SK-N-SH (cell line): ENCODE measurements at regions not wholly inside any gene's neighbourhood (a gene's known extent, or its start where the extent isn't known, plus 50 kb on each side); places are given as distances from the start of the nearest gene placed in this dataset.

ENCODE experiments used
- CTCF ChIA-PET: fragments of 300-600, 350-600 bp; formaldehyde crosslinking; extraction: SDS; loops from one replicate; lab custom pipeline; 2021; lab: Yijun Ruan, JAX
- POLR2A ChIA-PET: fragments of 350-600 bp; sonication (Branson Sonifier 250); formaldehyde crosslinking; extraction: SDS; loops from one replicate; lab custom pipeline; 2020; ENCODE audit warnings: antibody characterized with exemption, inconsistent platforms; lab: Yijun Ruan, JAX
- DNase-seq: peaks from one replicate; pipeline ENCODE4 v3.0.0; 2012
- H2AFZ ChIP-seq: fragments of 200-600 bp; sonication (generic); 2 replicates; pipeline ENCODE4 v1.8.1; 2016; ENCODE audit warnings: antibody characterized with exemption, mild to moderate bottlenecking, low read depth
- H3F3A ChIP-seq: fragments of 200-600 bp; sonication (generic); replicated peaks from 2 replicates; pipeline ENCODE3; 2016; ENCODE audit warnings: antibody characterized with exemption, mild to moderate bottlenecking; ENCODE audit not compliant: insufficient read depth
- H3K27ac ChIP-seq, 2 experiments: fragments of 200-500 bp in 1 of 2; fragments of 200-600 bp in 1 of 2; sonication (Bioruptor generic) in 1 of 2; sonication (generic), shearing (Covaris generic) in 1 of 2; 2 replicates each; pipeline versions ENCODE4 v1.5.1 to v1.6.1; 2014 to 2016; ENCODE audit warnings: low read depth in 2 of 2, inconsistent platforms in 1 of 2, low read length in 1 of 2, mild to moderate bottlenecking in 1 of 2, mixed read lengths in 1 of 2
- H3K27me3 ChIP-seq: fragments of 200-600 bp; sonication (generic), shearing (Covaris generic); 2 replicates; pipeline ENCODE4 v1.6.1; 2016; ENCODE audit warnings: mixed run types; ENCODE audit not compliant: insufficient read depth
- H3K36me3 ChIP-seq, 2 experiments: fragments of 200-500 bp in 1 of 2; fragments of 200-600 bp in 1 of 2; sonication (Bioruptor generic) in 1 of 2; sonication (generic) in 1 of 2; replicated peaks in 1 of 2; 2 replicates each; pipeline versions ENCODE3 to v1.5.1; 2014 to 2016; ENCODE audit warnings: low read length in 1 of 2, mild to moderate bottlenecking in 1 of 2; ENCODE audit not compliant: insufficient read depth in 2 of 2, control insufficient read depth in 1 of 2
- H3K4me1 ChIP-seq, 2 experiments: fragments of 200-500 bp in 1 of 2; fragments of 200-600 bp in 1 of 2; sonication (Bioruptor generic) in 1 of 2; sonication (generic), shearing (Covaris generic) in 1 of 2; 2 replicates each; pipeline versions ENCODE4 v1.5.1 to v1.6.1; 2014 to 2016; ENCODE audit warnings: low read depth in 1 of 2, low read length in 1 of 2, mixed run types in 1 of 2; ENCODE audit not compliant: insufficient read depth in 2 of 2, control insufficient read depth in 1 of 2
- H3K4me2 ChIP-seq: fragments of 200-600 bp; sonication (generic), shearing (Covaris generic); 2 replicates; pipeline ENCODE4 v1.6.1; 2017; ENCODE audit warnings: mixed run types
- H3K4me3 ChIP-seq, 2 experiments: fragments of 200-500 bp in 1 of 2; fragments of 200-600 bp in 1 of 2; sonication (Bioruptor generic) in 1 of 2; sonication (generic), shearing (Covaris generic) in 1 of 2; 2 replicates each; pipeline versions ENCODE4 v1.5.1 to v1.8.1; 2014 to 2016; ENCODE audit warnings: low read depth in 2 of 2, inconsistent platforms in 1 of 2, low read length in 1 of 2, mild to moderate bottlenecking in 1 of 2, mixed read lengths in 1 of 2, moderate library complexity in 1 of 2
- H3K79me2 ChIP-seq: fragments of 200-600 bp; sonication (generic); 2 replicates; pipeline ENCODE4 v1.8.1; 2017; ENCODE audit warnings: mild to moderate bottlenecking; ENCODE audit not compliant: insufficient read depth
- H3K9ac ChIP-seq: fragments of 200-600 bp; sonication (generic); 2 replicates; pipeline ENCODE4 v1.6.1; 2017; ENCODE audit warnings: mixed run types
- H3K9me2 ChIP-seq: fragments of 200-600 bp; sonication (generic); 2 replicates; pipeline ENCODE4 v1.6.1; 2017; ENCODE audit warnings: mixed run types
- H3K9me3 ChIP-seq: fragments of 200-600 bp; sonication (generic); 2 replicates; pipeline ENCODE4 v1.6.1; 2017; ENCODE audit warnings: mixed run types, mild to moderate bottlenecking, moderate library complexity
- H4K20me1 ChIP-seq: fragments of 200-600 bp; sonication (generic); 2 replicates; pipeline ENCODE4 v1.6.1; 2017; ENCODE audit warnings: mild to moderate bottlenecking, mixed run types; ENCODE audit not compliant: insufficient read depth
- EP300 ChIP-seq, 2 experiments: IDR thresholded peaks; 2 replicates each; pipeline versions ENCODE4 v1.4.0 to v1.6.1; 2012; ENCODE audit warnings: borderline replicate concordance in 1 of 2, low read depth in 1 of 2, low read length in 1 of 2
- GABPA ChIP-seq: IDR thresholded peaks from 2 replicates; pipeline ENCODE4 v1.4.0; 2012; ENCODE audit warnings: low read depth, mild to moderate bottlenecking
- MXI1 ChIP-seq: IDR thresholded peaks from 2 replicates; pipeline ENCODE4 v1.6.1; 2012; ENCODE audit warnings: mild to moderate bottlenecking, low read depth, low read length, improper control_type of control experiment
- RAD21 ChIP-seq: IDR thresholded peaks from 2 replicates; pipeline ENCODE4 v1.6.1; 2012; ENCODE audit warnings: mild to moderate bottlenecking, low read length
- SMC3 ChIP-seq: IDR thresholded peaks from 2 replicates; pipeline ENCODE4 v1.6.1; 2012; ENCODE audit warnings: low read depth, low read length, improper control_type of control experiment
- TCF12 ChIP-seq: IDR thresholded peaks from 2 replicates; pipeline ENCODE4 v1.4.0; 2012
- YY1 ChIP-seq: IDR thresholded peaks from 2 replicates; pipeline ENCODE4 v1.4.0; 2012; ENCODE audit warnings: low read depth, mild to moderate bottlenecking
- WGBS: methylation state at CpG from one replicate; pipeline ENCODE4 v1.1.6; 2017; ENCODE audit warnings: low lambda C conversion rate; 5-methylcytosine and 5-hydroxymethylcytosine counted together
- TF ChIP-seq, protein P1 (sequence below): fragments of 200-600 bp; sonication (generic); IDR thresholded peaks from 2 replicates; pipeline ENCODE4 v1.6.1; 2017; ENCODE audit warnings: antibody characterized with exemption, mild to moderate bottlenecking, moderate library complexity
- TF ChIP-seq, protein P2 (sequence below): IDR thresholded peaks from 2 replicates; pipeline ENCODE4 v1.6.1; 2012; ENCODE audit warnings: mild to moderate bottlenecking, low read depth, low read length, moderate library complexity
- TF ChIP-seq, protein P3 (sequence below): IDR thresholded peaks from 2 replicates; pipeline ENCODE4; 2012
- TF ChIP-seq, protein P4 (sequence below): fragments of 150-350 bp; IDR thresholded peaks from 2 replicates; pipeline ENCODE4 v1.6.1; 2016; ENCODE audit warnings: mild to moderate bottlenecking, low read depth, low read length
- TF ChIP-seq, protein P5 (sequence below): IDR thresholded peaks from 2 replicates; pipeline ENCODE4 v1.4.0; 2012; ENCODE audit warnings: low read depth, borderline replicate concordance

DNA sequence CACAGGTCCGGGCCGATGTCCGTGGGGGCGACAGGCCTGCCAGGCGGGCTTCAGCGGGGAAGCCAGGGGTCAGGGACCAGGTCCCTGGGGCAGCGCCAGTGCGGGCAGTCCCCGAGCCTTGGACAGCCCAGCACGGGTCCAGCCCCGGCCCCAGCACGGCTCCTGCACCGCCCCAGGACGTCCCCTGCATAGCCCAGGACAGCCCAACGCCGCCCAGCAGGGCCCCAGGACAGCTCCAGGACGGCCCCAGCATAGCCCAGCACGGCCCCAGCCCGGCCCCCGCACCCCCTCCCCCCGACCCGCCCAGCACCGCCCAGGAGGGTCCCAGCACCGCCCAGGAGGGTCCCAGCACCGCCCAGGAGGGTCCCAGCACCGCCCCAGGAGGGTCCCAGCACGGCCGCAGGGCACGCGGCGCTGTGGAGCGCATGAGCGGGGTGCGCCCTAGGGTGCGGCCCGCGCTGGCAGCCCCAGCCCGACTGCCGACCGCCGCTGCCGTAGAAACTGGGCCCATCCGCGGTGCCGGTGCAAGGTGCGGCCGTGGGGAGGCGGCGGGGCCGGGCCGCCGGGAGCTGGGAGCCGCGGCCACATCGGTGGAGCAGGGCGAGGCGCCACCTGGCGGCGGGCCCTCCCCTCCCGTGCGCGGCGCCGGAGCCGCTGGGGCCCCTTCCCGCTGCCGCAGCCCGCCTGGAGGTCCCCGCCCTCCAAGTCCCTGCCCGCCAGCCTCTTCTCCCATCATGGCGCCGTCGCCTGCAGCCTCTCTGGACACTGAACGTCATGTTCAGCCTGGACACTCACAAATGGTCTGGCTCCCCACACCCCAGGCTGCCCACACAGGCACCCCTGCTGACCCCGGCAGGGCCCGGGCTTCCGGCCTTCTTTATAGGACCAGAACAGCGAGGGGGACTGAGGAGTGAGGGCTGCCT lies 106.8 kb upstream of the NKX1-1 start:
- ChIA-PET CTCF (interaction anchor here (0.6 to 6.1 kb wide), 48 partner anchors 9 to 506 kb away, joined by 3 to 44 read pairs (median 4); partner anchors contain the start of gene UVSSA), POLR2A (no interaction called here)
- Histone ChIP-seq H3K4me3 (no peak overlapping the region; a peak in 1 of 4 replicates), H3K79me2 (no peaks in the 10 kb centered on the region), H2AFZ (no peak overlapping the region), H3K4me1 (no peaks in the 10 kb centered on the region), H3K36me3 (no peaks in the 10 kb centered on the region), H3F3A (no peaks in the 10 kb centered on the region), H4K20me1 (no peaks in the 10 kb centered on the region), H3K4me2 (no peak overlapping the region), H3K9me3 (no peaks in the 10 kb centered on the region), H3K27ac (no peak overlapping the region), H3K9me2 (no peaks in the 10 kb centered on the region), H3K27me3 (peaks cover 47% of the 10 kb centered on the region), H3K9ac (no peak overlapping the region)
- peak; percentile 37; the same call in 1 of the 2 replicates for TF ChIP-seq RAD21
- no peak for TF ChIP-seq YY1
- TF ChIP-seq, protein P1, sequence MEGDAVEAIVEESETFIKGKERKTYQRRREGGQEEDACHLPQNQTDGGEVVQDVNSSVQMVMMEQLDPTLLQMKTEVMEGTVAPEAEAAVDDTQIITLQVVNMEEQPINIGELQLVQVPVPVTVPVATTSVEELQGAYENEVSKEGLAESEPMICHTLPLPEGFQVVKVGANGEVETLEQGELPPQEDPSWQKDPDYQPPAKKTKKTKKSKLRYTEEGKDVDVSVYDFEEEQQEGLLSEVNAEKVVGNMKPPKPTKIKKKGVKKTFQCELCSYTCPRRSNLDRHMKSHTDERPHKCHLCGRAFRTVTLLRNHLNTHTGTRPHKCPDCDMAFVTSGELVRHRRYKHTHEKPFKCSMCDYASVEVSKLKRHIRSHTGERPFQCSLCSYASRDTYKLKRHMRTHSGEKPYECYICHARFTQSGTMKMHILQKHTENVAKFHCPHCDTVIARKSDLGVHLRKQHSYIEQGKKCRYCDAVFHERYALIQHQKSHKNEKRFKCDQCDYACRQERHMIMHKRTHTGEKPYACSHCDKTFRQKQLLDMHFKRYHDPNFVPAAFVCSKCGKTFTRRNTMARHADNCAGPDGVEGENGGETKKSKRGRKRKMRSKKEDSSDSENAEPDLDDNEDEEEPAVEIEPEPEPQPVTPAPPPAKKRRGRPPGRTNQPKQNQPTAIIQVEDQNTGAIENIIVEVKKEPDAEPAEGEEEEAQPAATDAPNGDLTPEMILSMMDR = peak; percentile 56
- TF ChIP-seq SMC3 = peak; percentile 56
- TF ChIP-seq, protein P2, sequence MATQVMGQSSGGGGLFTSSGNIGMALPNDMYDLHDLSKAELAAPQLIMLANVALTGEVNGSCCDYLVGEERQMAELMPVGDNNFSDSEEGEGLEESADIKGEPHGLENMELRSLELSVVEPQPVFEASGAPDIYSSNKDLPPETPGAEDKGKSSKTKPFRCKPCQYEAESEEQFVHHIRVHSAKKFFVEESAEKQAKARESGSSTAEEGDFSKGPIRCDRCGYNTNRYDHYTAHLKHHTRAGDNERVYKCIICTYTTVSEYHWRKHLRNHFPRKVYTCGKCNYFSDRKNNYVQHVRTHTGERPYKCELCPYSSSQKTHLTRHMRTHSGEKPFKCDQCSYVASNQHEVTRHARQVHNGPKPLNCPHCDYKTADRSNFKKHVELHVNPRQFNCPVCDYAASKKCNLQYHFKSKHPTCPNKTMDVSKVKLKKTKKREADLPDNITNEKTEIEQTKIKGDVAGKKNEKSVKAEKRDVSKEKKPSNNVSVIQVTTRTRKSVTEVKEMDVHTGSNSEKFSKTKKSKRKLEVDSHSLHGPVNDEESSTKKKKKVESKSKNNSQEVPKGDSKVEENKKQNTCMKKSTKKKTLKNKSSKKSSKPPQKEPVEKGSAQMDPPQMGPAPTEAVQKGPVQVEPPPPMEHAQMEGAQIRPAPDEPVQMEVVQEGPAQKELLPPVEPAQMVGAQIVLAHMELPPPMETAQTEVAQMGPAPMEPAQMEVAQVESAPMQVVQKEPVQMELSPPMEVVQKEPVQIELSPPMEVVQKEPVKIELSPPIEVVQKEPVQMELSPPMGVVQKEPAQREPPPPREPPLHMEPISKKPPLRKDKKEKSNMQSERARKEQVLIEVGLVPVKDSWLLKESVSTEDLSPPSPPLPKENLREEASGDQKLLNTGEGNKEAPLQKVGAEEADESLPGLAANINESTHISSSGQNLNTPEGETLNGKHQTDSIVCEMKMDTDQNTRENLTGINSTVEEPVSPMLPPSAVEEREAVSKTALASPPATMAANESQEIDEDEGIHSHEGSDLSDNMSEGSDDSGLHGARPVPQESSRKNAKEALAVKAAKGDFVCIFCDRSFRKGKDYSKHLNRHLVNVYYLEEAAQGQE = no peak
- WGBS = 9% methylated on average over 14 of the region's 78 CpGs
- peak; percentile 87 for DNase-seq

DNA sequence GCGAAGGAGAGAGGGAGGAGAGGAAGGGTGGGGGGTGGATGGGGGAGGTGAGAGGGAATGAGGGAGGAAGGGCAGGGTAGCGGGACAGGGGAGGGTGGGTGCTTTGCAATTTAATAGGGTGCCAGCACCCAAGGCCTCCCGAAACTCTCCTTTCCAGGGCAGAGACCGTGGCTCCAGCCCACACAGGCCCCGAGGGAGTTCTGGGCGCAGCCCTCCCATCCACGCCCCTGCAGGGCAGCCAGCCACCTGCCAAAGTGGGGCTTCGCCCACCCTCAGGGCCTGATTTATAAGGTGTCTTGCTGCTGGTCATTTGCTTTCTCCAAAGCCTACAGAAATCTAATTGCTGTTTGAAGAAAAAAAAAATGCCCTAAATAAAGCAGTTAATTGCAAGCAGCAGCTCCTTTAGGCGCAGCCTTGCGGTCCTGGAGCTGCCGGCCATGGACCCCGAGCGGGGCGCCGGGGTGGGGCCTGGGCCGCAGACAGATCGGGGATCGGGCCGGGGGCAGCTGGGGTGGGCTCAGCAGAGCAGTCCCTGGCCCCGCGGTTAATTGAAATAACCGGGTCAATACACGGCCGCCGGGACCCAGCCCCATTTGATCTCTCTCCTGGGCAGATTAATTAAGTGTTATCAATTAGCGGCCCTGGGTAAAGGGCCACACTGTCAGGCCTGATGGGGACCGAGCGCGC lies 106.0 kb upstream of the NKX1-1 start:
- DNase-seq = no peak
- Histone ChIP-seq H3K27ac (no peak overlapping the region), H3K79me2 (no peaks in the 10 kb centered on the region), H3K9me2 (no peaks in the 10 kb centered on the region), H4K20me1 (no peaks in the 10 kb centered on the region), H3K9me3 (no peaks in the 10 kb centered on the region), H3K36me3 (no peaks in the 10 kb centered on the region), H3K4me2 (no peak overlapping the region), H3F3A (no peaks in the 10 kb centered on the region), H3K27me3 (peaks cover 46% of the 10 kb centered on the region), H3K4me1 (no peaks in the 10 kb centered on the region), H2AFZ (no peak overlapping the region), H3K9ac (no peak overlapping the region), H3K4me3 (no peak overlapping the region)
- ChIA-PET POLR2A (interaction anchor here (0.6 kb wide), 1 partner anchor 11 kb away, joined by 3 read pairs; no protein-coding TSS in a partner anchor), CTCF (interaction anchor here (1.0 to 6.1 kb wide), 19 partner anchors 10 to 383 kb away, joined by 3 to 44 read pairs (median 5); no protein-coding TSS in a partner anchor)
- WGBS = 57% methylated on average over 18 of the region's 29 CpGs
- TF ChIP-seq, protein P1 = no peak
- TF ChIP-seq TCF12 = no peak
- TF ChIP-seq RAD21 = no peak
- TF ChIP-seq, protein P3, sequence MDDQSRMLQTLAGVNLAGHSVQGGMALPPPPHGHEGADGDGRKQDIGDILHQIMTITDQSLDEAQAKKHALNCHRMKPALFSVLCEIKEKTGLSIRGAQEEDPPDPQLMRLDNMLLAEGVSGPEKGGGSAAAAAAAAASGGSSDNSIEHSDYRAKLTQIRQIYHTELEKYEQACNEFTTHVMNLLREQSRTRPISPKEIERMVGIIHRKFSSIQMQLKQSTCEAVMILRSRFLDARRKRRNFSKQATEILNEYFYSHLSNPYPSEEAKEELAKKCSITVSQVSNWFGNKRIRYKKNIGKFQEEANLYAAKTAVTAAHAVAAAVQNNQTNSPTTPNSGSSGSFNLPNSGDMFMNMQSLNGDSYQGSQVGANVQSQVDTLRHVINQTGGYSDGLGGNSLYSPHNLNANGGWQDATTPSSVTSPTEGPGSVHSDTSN = no peak
- TF ChIP-seq GABPA = no peak
- TF ChIP-seq, protein P4, sequence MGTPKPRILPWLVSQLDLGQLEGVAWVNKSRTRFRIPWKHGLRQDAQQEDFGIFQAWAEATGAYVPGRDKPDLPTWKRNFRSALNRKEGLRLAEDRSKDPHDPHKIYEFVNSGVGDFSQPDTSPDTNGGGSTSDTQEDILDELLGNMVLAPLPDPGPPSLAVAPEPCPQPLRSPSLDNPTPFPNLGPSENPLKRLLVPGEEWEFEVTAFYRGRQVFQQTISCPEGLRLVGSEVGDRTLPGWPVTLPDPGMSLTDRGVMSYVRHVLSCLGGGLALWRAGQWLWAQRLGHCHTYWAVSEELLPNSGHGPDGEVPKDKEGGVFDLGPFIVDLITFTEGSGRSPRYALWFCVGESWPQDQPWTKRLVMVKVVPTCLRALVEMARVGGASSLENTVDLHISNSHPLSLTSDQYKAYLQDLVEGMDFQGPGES = no peak
- no peak for TF ChIP-seq EP300 (IDR thresholded peaks at IDR 0.05; ENCODE audit: borderline replicate concordance in 1 of 2, low read depth in 1 of 2, low read length in 1 of 2)
- TF ChIP-seq MXI1 = no peak
- TF ChIP-seq, protein P5, sequence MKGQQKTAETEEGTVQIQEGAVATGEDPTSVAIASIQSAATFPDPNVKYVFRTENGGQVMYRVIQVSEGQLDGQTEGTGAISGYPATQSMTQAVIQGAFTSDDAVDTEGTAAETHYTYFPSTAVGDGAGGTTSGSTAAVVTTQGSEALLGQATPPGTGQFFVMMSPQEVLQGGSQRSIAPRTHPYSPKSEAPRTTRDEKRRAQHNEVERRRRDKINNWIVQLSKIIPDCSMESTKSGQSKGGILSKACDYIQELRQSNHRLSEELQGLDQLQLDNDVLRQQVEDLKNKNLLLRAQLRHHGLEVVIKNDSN = no peak
